ENCODE measurements at regions not wholly inside any gene's neighbourhood (a gene's known extent, or its start where the extent isn't known, plus 50 kb on each side); places are given as distances from the start of the nearest gene placed in this dataset.

- DNase-seq (ENCODE audit: low spot score), result no peak
- peak; percentile 82 for ATAC-seq
- intact Hi-C loops (cut with DNase I), result no loop called here
Observed at GRCh38 chr16:80369138-80369958, 171.4 kb upstream of the DYNLRB2 start.

GRCh38 chr16:80367037-80367658 lies 173.6 kb upstream of the DYNLRB2 start:
- ATAC-seq (no peak), DNase-seq (ENCODE audit: low spot score) (no peak)
- intact Hi-C loops (cut with DNase I), result no loop called here

GRCh38 chr16:80366023-80366422 lies 174.8 kb upstream of the DYNLRB2 start:
- DNase-seq (ENCODE audit: low spot score), result no peak
- no peak for ATAC-seq
- intact Hi-C loops (cut with DNase I), result no loop called here

- no peak for DNase-seq (ENCODE audit: low spot score)
- intact Hi-C loops (cut with DNase I), result no loop called here
- ATAC-seq, result no peak
Observed at GRCh38 chr16:80362816-80363215, 178.0 kb upstream of the DYNLRB2 start.

- intact Hi-C loops (cut with DNase I), result no loop called here
- no peak for ATAC-seq
Observed at GRCh38 chr16:80356365-80356764, 184.4 kb upstream of the DYNLRB2 start.

GRCh38 chr16:80355335-80355734 lies 185.5 kb upstream of the DYNLRB2 start:
- DNase-seq (ENCODE audit: low spot score) (no peak), ATAC-seq (no peak)
- intact Hi-C loops (cut with DNase I), result no loop called here

More at GRCh38 chr16:80356365-80356764, 184.4 kb upstream of the DYNLRB2 start:
- no peak for DNase-seq (ENCODE audit: low spot score)

GRCh38 chr16:80350061-80350460 lies 190.7 kb upstream of the DYNLRB2 start:
- DNase-seq (ENCODE audit: low spot score) (no peak), ATAC-seq (no peak)
- intact Hi-C loops (cut with DNase I), result no loop called here

GRCh38 chr16:80347900-80348299 lies 192.9 kb upstream of the DYNLRB2 start:
- ATAC-seq, result peak; percentile 88
- intact Hi-C loops (cut with DNase I), result no loop called here
- DNase-seq (ENCODE audit: low spot score), result peak; percentile 61

GRCh38 chr16:80347002-80347401 lies 193.8 kb upstream of the DYNLRB2 start:
- ATAC-seq (no peak), DNase-seq (ENCODE audit: low spot score) (no peak)
- intact Hi-C loops (cut with DNase I), result no loop called here

- DNase-seq (ENCODE audit: low spot score), result no peak
Observed at GRCh38 chr16:80346111-80346632, 194.6 kb upstream of the DYNLRB2 start.

GRCh38 chr16:80345701-80346100 lies 195.1 kb upstream of the DYNLRB2 start:
- intact Hi-C loops (cut with DNase I), result no loop called here
- ATAC-seq (no peak), DNase-seq (ENCODE audit: low spot score) (no peak)

More at GRCh38 chr16:80346111-80346632, 194.6 kb upstream of the DYNLRB2 start:
- intact Hi-C loops (cut with DNase I), result no loop called here
- no peak for ATAC-seq

GRCh38 chr16:80344570-80344969 lies 196.2 kb upstream of the DYNLRB2 start:
- ATAC-seq, result no peak
- intact Hi-C loops (cut with DNase I), result no loop called here
- no peak for DNase-seq (ENCODE audit: low spot score)

GRCh38 chr16:80341263-80341662 lies 199.5 kb upstream of the DYNLRB2 start:
- no peak for DNase-seq (ENCODE audit: low spot score)
- intact Hi-C loops (cut with DNase I), result no loop called here
- ATAC-seq, result no peak

- ATAC-seq, result no peak
- intact Hi-C loops (cut with DNase I), result no loop called here
Observed at GRCh38 chr16:80337786-80338185, 203.0 kb upstream of the DYNLRB2 start.

GRCh38 chr16:80330803-80331202 lies 210.0 kb upstream of the DYNLRB2 start:
- DNase-seq (ENCODE audit: low spot score), result no peak
- intact Hi-C loops (cut with DNase I), result no loop called here
- no peak for ATAC-seq

More at GRCh38 chr16:80337786-80338185, 203.0 kb upstream of the DYNLRB2 start:
- DNase-seq (ENCODE audit: low spot score), result no peak

- ATAC-seq (no peak), DNase-seq (ENCODE audit: low spot score) (no peak)
Observed at GRCh38 chr16:80330150-80330549, 210.6 kb upstream of the DYNLRB2 start.

GRCh38 chr16:80327740-80328139 lies 213.1 kb upstream of the DYNLRB2 start:
- ATAC-seq, result no peak
- no peak for DNase-seq (ENCODE audit: low spot score)
- intact Hi-C loops (cut with DNase I), result no loop called here

More at GRCh38 chr16:80330150-80330549, 210.6 kb upstream of the DYNLRB2 start:
- intact Hi-C loops (cut with DNase I), result no loop called here

GRCh38 chr16:80324371-80324770 lies 216.4 kb upstream of the DYNLRB2 start:
- ATAC-seq, result no peak
- DNase-seq (ENCODE audit: low spot score), result no peak
- intact Hi-C loops (cut with DNase I), result no loop called here

GRCh38 chr16:80323808-80324195 lies 217.0 kb upstream of the DYNLRB2 start:
- DNase-seq (ENCODE audit: low spot score), result no peak

GRCh38 chr16:80323187-80323807 lies 217.5 kb upstream of the DYNLRB2 start:
- ATAC-seq (peak; percentile 46), DNase-seq (ENCODE audit: low spot score) (no peak)
- intact Hi-C loops (cut with DNase I), result no loop called here

More at GRCh38 chr16:80323808-80324195, 217.0 kb upstream of the DYNLRB2 start:
- ATAC-seq, result no peak
- intact Hi-C loops (cut with DNase I), result no loop called here
